Heart left ventricle (tissue), 16 donors: ENCODE measurements at regions not wholly inside any gene's neighbourhood (a gene's known extent, or its start where the extent isn't known, plus 50 kb on each side); places are given as distances from the start of the nearest gene placed in this dataset.

ENCODE experiments used
- ATAC-seq, 4 donors: fragments of 200-7000 bp; cut with Tn5 transposase; one replicate each; pipeline ENCODE4 v1.9.1; 2020 to 2022; ENCODE audit warnings: moderate library complexity in 4 of 4, mild to moderate bottlenecking in 3 of 4, moderate number of reproducible peaks in 1 of 4
- DNase-seq, 5 donors: peaks; one replicate each; pipeline ENCODE4 v3.0.0-alpha.2; 2020
- H3K27ac ChIP-seq, 12 donors: fragments of 200-600 bp; sonication (generic) in 4 of 12; one replicate each; pipeline versions ENCODE4 v1.5.0 to v1.8.0; 2016 to 2022; ENCODE audit warnings: mild to moderate bottlenecking in 2 of 12
- H3K27me3 ChIP-seq, 9 donors: fragments of 200-600 bp; sonication (generic) in 2 of 9; one replicate each; pipeline versions ENCODE4 v1.5.1 to v1.8.0; 2016 to 2022; ENCODE audit warnings: mild to moderate bottlenecking in 3 of 9
- H3K36me3 ChIP-seq, 9 donors: fragments of 200-600 bp; sonication (generic) in 2 of 9; one replicate each; pipeline versions ENCODE4 v1.5.0 to v1.8.0; 2018 to 2022; ENCODE audit warnings: mild to moderate bottlenecking in 2 of 9
- H3K4me1 ChIP-seq, 12 donors: fragments of 200-600 bp; sonication (generic) in 4 of 12; one replicate each; pipeline versions ENCODE4 v1.5.0 to v1.8.0; 2016 to 2022; ENCODE audit warnings: mild to moderate bottlenecking in 3 of 12
- H3K4me3 ChIP-seq, 12 donors: fragments of 200-600 bp; sonication (generic) in 4 of 12; one replicate each; pipeline versions ENCODE4 v1.5.0 to v1.8.0; 2017 to 2022; ENCODE audit warnings: mild to moderate bottlenecking in 9 of 12, moderate library complexity in 4 of 12
- H3K9me3 ChIP-seq, 12 donors: fragments of 200-600 bp; sonication (generic) in 4 of 12; one replicate each; pipeline versions ENCODE4 v1.5.0 to v1.8.0; 2016 to 2022; ENCODE audit warnings: mild to moderate bottlenecking in 1 of 12
- POLR2A ChIP-seq, 2 donors: fragments of 450-650 bp; IDR thresholded peaks; one replicate each; pipeline ENCODE4 v1.6.1; 2017; ENCODE audit warnings: antibody characterized with exemption in 2 of 2, mild to moderate bottlenecking in 2 of 2, moderate library complexity in 2 of 2
- WGBS, 4 donors: extraction: QIAGEN DNeasy Blood & Tissue Kit in 2 of 4; methylation state at CpG; one replicate each; pipeline versions ENCODE4 v1.1.5 to v1.1.7; 2013 to 2018; 5-methylcytosine and 5-hydroxymethylcytosine counted together
- intact Hi-C, 10 donors: fragments of 100-400 bp; cut with DNase I; formaldehyde crosslinking; loops; one replicate each; pipeline versions ENCODE4 v1.11.1 to v1.14.2; 2022
- TF ChIP-seq, protein P1 (sequence below), 12 donors: fragments of 200-600 bp; sonication (generic) in 4 of 12; IDR thresholded peaks; one replicate each; pipeline versions ENCODE4 v1.5.0 to v1.8.0; 2018 to 2022; ENCODE audit warnings: antibody characterized with exemption in 12 of 12, mild to moderate bottlenecking in 5 of 12
- donor health status: ischemic (EF 13 %, LVEDD 7.1; RV severe dilation, severe dysfunction).
- donor health status: healthy with polysubstance abuse.
- donor health status: DM: no; HTN: yes; CAD: no.
- donor health status: DM: no; HTN: no; CAD: no.
- donor health status: ischemic (EF 25% LVEDD 6.9; RV normal size, moderate dysfunction).
- donor health status: ischemic (EF 25% LVEDD 5.7; RV mildly dilated, moderate dysfunction).
- donor health status: healthy.
- donor health status: DM: yes; HTN: yes; CAD: no.
- donor health status: ischemic (EF 35%, LVEDD 5.7; RV mildly dilated, moderate dysfunction).
- donor health status: nonischemic (EF 11% LVEDD 7.7; RV severe dilation, severe dysfunction).
- donor health status: DM: yes; HTN: yes; CAD: no.
- donor health status: PGD.
- donor health status: ischemic (EF 29% LVEDD 5.4; RV normal size, mild dysfunction).
- donor health status: nonischemic (EF 23%, LVEDD 6.1; RV moderate dilation, normal function).

DNA sequence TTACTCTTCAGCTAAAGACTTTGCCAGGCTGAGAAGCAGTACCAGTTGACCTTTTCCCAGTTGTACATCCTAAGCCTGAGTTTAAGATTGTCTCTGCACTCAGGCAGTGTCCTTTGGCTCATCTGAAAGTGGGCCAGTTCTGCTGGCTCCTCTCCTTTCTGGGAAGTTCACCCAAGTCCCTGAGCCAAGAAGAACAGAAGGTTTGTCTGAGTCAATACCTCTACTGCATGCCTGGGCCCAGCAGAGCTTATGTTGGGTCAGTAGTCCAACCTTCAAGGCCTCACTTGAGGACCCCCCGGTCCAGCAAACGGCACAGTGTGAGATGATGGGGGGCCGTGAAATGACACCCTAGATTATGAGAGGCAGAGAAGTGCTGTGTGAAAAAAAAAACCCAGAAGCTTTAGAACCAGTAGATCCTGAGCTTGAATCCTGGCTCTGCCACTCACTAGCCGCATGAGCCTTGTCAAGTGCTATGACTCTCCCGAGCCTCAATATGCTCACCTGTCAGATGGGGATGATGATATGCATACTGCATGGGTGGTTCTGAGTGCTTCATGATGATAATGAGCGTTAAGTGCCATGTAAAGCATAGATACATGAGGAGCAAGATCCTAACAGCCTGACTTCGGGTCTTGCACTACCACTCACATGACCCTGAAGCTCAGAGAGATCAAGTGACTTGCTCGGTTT is 156.0 kb downstream of the MACROH2A1 start:
- H3K27ac ChIP-seq, result peak overlapping the region; percentile 40 to 86 (median 74)
- H3K36me3 ChIP-seq, result no peaks in the 10 kb centered on the region
- intact Hi-C loops, result loop anchor here in 1 of 10 donors (10.0 kb wide), 1 partner anchor 92 kb away; no protein-coding TSS in a partner anchor
- peak; percentile 50 to 78 (median 68) for ATAC-seq
- DNase-seq, result peak in 3 of 5 donors; percentile 24 to 56 (median 52)
- 81 to 87% (median 84%) methylated on average over 7 to 8 of the region's 8 CpGs for WGBS, 4 donors
- H3K27me3 ChIP-seq, result no peaks in the 10 kb centered on the region
- no peaks in the 10 kb centered on the region for H3K9me3 ChIP-seq
- TF ChIP-seq POLR2A (IDR thresholded peaks at IDR 0.05), result no peak
- TF ChIP-seq, protein P1, sequence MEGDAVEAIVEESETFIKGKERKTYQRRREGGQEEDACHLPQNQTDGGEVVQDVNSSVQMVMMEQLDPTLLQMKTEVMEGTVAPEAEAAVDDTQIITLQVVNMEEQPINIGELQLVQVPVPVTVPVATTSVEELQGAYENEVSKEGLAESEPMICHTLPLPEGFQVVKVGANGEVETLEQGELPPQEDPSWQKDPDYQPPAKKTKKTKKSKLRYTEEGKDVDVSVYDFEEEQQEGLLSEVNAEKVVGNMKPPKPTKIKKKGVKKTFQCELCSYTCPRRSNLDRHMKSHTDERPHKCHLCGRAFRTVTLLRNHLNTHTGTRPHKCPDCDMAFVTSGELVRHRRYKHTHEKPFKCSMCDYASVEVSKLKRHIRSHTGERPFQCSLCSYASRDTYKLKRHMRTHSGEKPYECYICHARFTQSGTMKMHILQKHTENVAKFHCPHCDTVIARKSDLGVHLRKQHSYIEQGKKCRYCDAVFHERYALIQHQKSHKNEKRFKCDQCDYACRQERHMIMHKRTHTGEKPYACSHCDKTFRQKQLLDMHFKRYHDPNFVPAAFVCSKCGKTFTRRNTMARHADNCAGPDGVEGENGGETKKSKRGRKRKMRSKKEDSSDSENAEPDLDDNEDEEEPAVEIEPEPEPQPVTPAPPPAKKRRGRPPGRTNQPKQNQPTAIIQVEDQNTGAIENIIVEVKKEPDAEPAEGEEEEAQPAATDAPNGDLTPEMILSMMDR (IDR thresholded peaks at IDR 0.05), result no peak
- peaks cover 0 to 51% (median 22%) of the 10 kb centered on the region in 12 donors for H3K4me1 ChIP-seq
- H3K4me3 ChIP-seq, result no peak overlapping the region

DNA sequence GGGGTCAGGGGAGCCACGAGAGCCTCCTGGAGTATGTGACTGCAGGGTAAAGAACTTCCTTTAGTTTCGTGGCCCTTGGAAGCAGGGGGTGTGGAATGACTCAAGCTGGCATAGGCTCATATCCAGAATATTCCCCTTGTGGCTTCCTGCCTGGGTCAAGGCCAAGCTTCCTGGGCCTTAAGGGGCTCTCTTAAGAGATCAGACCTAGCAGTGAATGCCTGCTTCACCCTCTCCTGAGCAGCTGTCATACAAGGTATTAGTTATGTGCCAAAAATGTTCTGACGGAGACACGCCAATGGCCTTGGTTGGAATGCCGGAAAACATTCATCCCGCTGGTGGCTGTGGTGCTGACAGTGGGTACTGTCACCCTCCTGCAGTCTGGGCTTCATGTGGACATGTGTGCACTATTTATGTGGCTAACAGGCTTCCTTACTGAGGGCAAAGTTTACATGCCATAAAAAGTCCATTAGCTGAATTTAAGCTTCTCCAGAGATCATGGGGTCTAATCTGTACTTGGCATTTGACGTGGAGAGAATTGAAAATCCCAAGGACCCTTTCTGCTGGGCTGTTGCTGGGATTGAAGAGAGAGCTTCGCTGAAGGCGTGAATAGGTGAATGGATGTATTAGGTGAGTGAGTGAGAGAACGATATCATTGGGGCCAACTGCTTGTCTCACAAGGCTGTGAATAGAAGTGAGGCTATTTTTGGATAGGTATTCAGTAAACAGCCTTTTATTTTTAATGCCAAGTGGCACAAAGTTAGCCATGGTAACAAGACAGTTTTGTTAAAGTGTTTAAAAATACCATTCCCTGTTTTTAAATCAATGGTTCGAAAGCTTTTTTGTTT is 156.8 kb downstream of the MACROH2A1 start:
- Histone ChIP-seq H3K36me3 (no peaks in the 10 kb centered on the region), H3K4me1 (peaks cover 0 to 49% (median 21%) of the 10 kb centered on the region in 12 donors), H3K27me3 (no peaks in the 10 kb centered on the region), H3K27ac (peak overlapping the region; percentile 40 to 86 (median 74)), H3K4me3 (no peak overlapping the region), H3K9me3 (no peaks in the 10 kb centered on the region)
- ATAC-seq, result peak; percentile 23 to 75 (median 68)
- WGBS, 4 donors, result 50 to 56% (median 53%) methylated on average over 10 to 11 of the region's 11 CpGs
- intact Hi-C loops, result loop anchor here in 1 of 10 donors (10.0 kb wide), 1 partner anchor 93 kb away; no protein-coding TSS in a partner anchor
- TF ChIP-seq, protein P1 (IDR thresholded peaks at IDR 0.05), result no peak
- TF ChIP-seq POLR2A (IDR thresholded peaks at IDR 0.05), result no peak
- DNase-seq, result peak in 1 of 5 donors; percentile 19

DNA sequence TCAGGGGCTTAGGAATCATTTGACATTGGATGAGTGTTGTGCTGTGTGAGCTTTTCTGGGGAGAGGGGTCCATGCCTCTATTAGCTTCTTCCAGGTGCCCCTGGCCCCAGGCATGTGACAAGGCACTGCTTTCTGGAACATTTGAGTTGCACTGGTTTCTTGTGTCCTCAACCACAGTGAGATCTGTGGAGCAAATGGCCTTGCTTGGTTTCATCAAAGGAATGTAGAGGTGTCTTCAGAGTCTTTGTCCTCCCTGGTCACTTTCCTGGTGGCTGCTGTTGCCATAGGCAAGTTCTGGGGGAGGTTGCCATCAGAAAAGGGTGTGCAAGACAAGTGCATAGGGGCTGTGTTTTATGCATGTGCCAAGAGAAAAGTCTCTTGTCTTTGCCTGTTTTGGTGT is 157.5 kb downstream of the MACROH2A1 start:
- peak overlapping the region in 6 of 12 donors; percentile 73 to 86 (median 77) for H3K27ac ChIP-seq
- no peaks in the 10 kb centered on the region for H3K36me3 ChIP-seq
- intact Hi-C loops, result loop anchor here in 1 of 10 donors (10.0 kb wide), 1 partner anchor 93 kb away; no protein-coding TSS in a partner anchor
- no peak overlapping the region for H3K4me3 ChIP-seq
- DNase-seq (no peak), ATAC-seq (no peak)
- peaks cover 0 to 49% (median 20%) of the 10 kb centered on the region in 12 donors for H3K4me1 ChIP-seq
- no peaks in the 10 kb centered on the region for H3K27me3 ChIP-seq
- H3K9me3 ChIP-seq, result no peaks in the 10 kb centered on the region
- TF ChIP-seq, protein P1 (IDR thresholded peaks at IDR 0.05), result no peak
- no peak for TF ChIP-seq POLR2A (IDR thresholded peaks at IDR 0.05)
